PC-9 (cell line): ENCODE measurements at regions not wholly inside any gene's neighbourhood (a gene's known extent, or its start where the extent isn't known, plus 50 kb on each side); places are given as distances from the start of the nearest gene placed in this dataset.

ENCODE experiments used
- BruUV-seq: library from RNA; stranded (reverse); fragments of 400-500 nt; replicated peaks from 2 replicates; lab custom pipeline; 2021; lab: Mats Ljungman, UMichigan
- CTCF ChIA-PET: fragments of 300-600 bp; sonication (Branson Sonifier 250); formaldehyde crosslinking; loops from one replicate; lab custom pipeline; 2022; ENCODE audit warnings: antibody characterized with exemption; lab: Charles Lee
- POLR2A ChIA-PET: fragments of 300-600 bp; sonication (Branson Sonifier 250); formaldehyde crosslinking; loops from one replicate; lab custom pipeline; 2022; ENCODE audit warnings: antibody characterized with exemption; ENCODE audit not compliant: unreplicated experiment; lab: Charles Lee
- DNase-seq, 2 experiments: peaks; one replicate each; pipeline versions ENCODE4 v3.0.0 to v3.0.0-alpha.2; 2015 to 2022; ENCODE audit warnings: mixed read lengths in 1 of 2
- H2AFZ ChIP-seq: fragments of 200-600 bp; sonication (generic); 2 replicates; pipeline ENCODE4 v1.8.1; 2017; ENCODE audit warnings: antibody characterized with exemption
- H3F3A ChIP-seq: fragments of 200-600 bp; sonication (generic); 2 replicates; pipeline ENCODE4 v1.8.1; 2017; ENCODE audit warnings: antibody characterized with exemption, mild to moderate bottlenecking, low read depth; ENCODE audit not compliant: insufficient read depth
- H3K27ac ChIP-seq: fragments of 200-600 bp; sonication (generic); 2 replicates; pipeline ENCODE4 v1.6.1; 2016; ENCODE audit warnings: mixed run types
- H3K27me3 ChIP-seq: fragments of 200-600 bp; sonication (generic); 2 replicates; pipeline ENCODE4 v1.6.1; 2016; ENCODE audit warnings: low read depth, mixed run types; ENCODE audit not compliant: insufficient read depth
- H3K36me3 ChIP-seq: fragments of 200-600 bp; sonication (generic); 2 replicates; pipeline ENCODE4 v1.6.1; 2016; ENCODE audit warnings: low read depth, mixed run types
- H3K4me1 ChIP-seq: fragments of 200-600 bp; sonication (generic); replicated peaks from 2 replicates; pipeline ENCODE4 v1.6.1; 2016; ENCODE audit warnings: mixed run types; ENCODE audit not compliant: insufficient read depth
- H3K4me2 ChIP-seq: fragments of 200-600 bp; sonication (generic); 2 replicates; pipeline ENCODE4 v1.6.1; 2017; ENCODE audit warnings: mixed run types
- H3K4me3 ChIP-seq: fragments of 200-600 bp; sonication (generic); 2 replicates; pipeline ENCODE4 v1.6.1; 2016; ENCODE audit warnings: mixed run types
- H3K79me2 ChIP-seq: fragments of 200-600 bp; sonication (generic); 2 replicates; pipeline ENCODE4 v1.6.1; 2017; ENCODE audit warnings: low read depth, mixed run types
- H3K9me2 ChIP-seq: fragments of 200-600 bp; sonication (generic); 2 replicates; pipeline ENCODE4 v1.8.1; 2017; ENCODE audit warnings: mild to moderate bottlenecking; ENCODE audit not compliant: insufficient read depth
- H3K9me3 ChIP-seq: fragments of 200-600 bp; sonication (generic); 2 replicates; pipeline ENCODE4 v1.8.1; 2016; ENCODE audit warnings: low read depth; ENCODE audit not compliant: insufficient read depth
- H4K20me1 ChIP-seq: fragments of 200-600 bp; sonication (generic); 2 replicates; pipeline ENCODE4 v1.8.1; 2017; ENCODE audit not compliant: insufficient read depth
- CTCF ChIP-seq: fragments of 200-600 bp; sonication (generic); conservative IDR thresholded peaks from 2 replicates; pipeline ENCODE4 v1.6.1; 2017; ENCODE audit warnings: mixed run types, antibody characterized with exemption, mild to moderate bottlenecking, moderate library complexity
- EZH2 ChIP-seq: fragments of 200-600 bp; sonication (generic); IDR thresholded peaks from 2 replicates; pipeline ENCODE4 v1.8.0; 2017; ENCODE audit warnings: antibody characterized with exemption, low read depth
- intact Hi-C: fragments of 100-400 bp; cut with micrococcal nuclease; formaldehyde crosslinking; loops from one replicate; pipeline ENCODE4 v1.10.0; 2022; ENCODE audit not compliant: unreplicated experiment

GRCh38 chr5:88355490-88356050, 86.9 kb upstream of the TMEM161B start:
- H3K4me1 ChIP-seq = no peaks in the 10 kb centered on the region
- CTCF ChIA-PET = no interaction called here
- no TSS peak for BruUV-seq
- no peak overlapping the region for H3K4me2 ChIP-seq
- no peaks in the 10 kb centered on the region for H3K36me3 ChIP-seq
- H3K9me2 ChIP-seq = no peaks in the 10 kb centered on the region
- H3K27ac ChIP-seq = no peak overlapping the region
- POLR2A ChIA-PET = no interaction called here
- intact Hi-C loops = no loop called here
- H3F3A ChIP-seq = no peaks in the 10 kb centered on the region
- no peaks in the 10 kb centered on the region for H3K27me3 ChIP-seq
- TF ChIP-seq EZH2 (no peak), CTCF (no peak)
- H4K20me1 ChIP-seq = no peaks in the 10 kb centered on the region; the same call in 1 of the 2 replicates
- no peaks in the 10 kb centered on the region for H3K79me2 ChIP-seq
- H3K9me3 ChIP-seq = no peaks in the 10 kb centered on the region
- H3K4me3 ChIP-seq = no peak overlapping the region
- no peak overlapping the region for H2AFZ ChIP-seq
- DNase-seq = no peak

GRCh38 chr5:88325868-88326267, 57.2 kb upstream of the TMEM161B start:
- Histone ChIP-seq H2AFZ (no peak overlapping the region), H3K9me2 (no peaks in the 10 kb centered on the region), H4K20me1 (no peaks in the 10 kb centered on the region), H3F3A (no peaks in the 10 kb centered on the region), H3K79me2 (no peaks in the 10 kb centered on the region), H3K4me3 (no peak overlapping the region), H3K27me3 (no peaks in the 10 kb centered on the region), H3K27ac (no peak overlapping the region), H3K4me1 (no peaks in the 10 kb centered on the region), H3K9me3 (no peaks in the 10 kb centered on the region), H3K36me3 (no peaks in the 10 kb centered on the region), H3K4me2 (no peak overlapping the region)
- CTCF ChIA-PET = no interaction called here
- TF ChIP-seq CTCF (no peak), EZH2 (no peak)
- POLR2A ChIA-PET = interaction anchor here (0.7 kb wide), 1 partner anchor 1378 kb away, joined by 3 read pairs; no protein-coding TSS in a partner anchor
- no TSS peak for BruUV-seq
- intact Hi-C loops = no loop called here
- no peak for DNase-seq

GRCh38 chr5:88322785-88323184, 54.1 kb upstream of the TMEM161B start:
- no peak overlapping the region for H3K27ac ChIP-seq
- no peaks in the 10 kb centered on the region for H3K9me2 ChIP-seq
- CTCF ChIA-PET = no interaction called here
- H3K4me2 ChIP-seq = no peak overlapping the region
- no peaks in the 10 kb centered on the region for H3K36me3 ChIP-seq
- H2AFZ ChIP-seq = no peak overlapping the region
- no peaks in the 10 kb centered on the region for H3K9me3 ChIP-seq
- no peaks in the 10 kb centered on the region for H3F3A ChIP-seq
- H3K4me1 ChIP-seq = no peaks in the 10 kb centered on the region
- H3K79me2 ChIP-seq = no peaks in the 10 kb centered on the region
- no peak for DNase-seq
- no peak for TF ChIP-seq CTCF
- no peak for TF ChIP-seq EZH2
- no peaks in the 10 kb centered on the region for H3K27me3 ChIP-seq
- intact Hi-C loops = no loop called here
- POLR2A ChIA-PET = no interaction called here
- no TSS peak for BruUV-seq
- H4K20me1 ChIP-seq = no peaks in the 10 kb centered on the region
- H3K4me3 ChIP-seq = no peak overlapping the region
